Stimulated activated naive CD8-positive, alpha-beta T cell treated with anti-CD3 and anti-CD28 coated beads, Interleukin-15, amount 100 ng/mL, for 72 hours (primary cell): ENCODE measurements at regions not wholly inside any gene's neighbourhood (a gene's known extent, or its start where the extent isn't known, plus 50 kb on each side); places are given as distances from the start of the nearest gene placed in this dataset.

Experiments used
- ATAC-seq: fragments of 150-1000 bp; cut with Tn5 transposase; 2 replicates; pipeline ENCODE4 v1.10.0; 2021; ENCODE audit warnings: mild to moderate bottlenecking, moderate library complexity
- DNase-seq, 2 donors: peaks; one replicate each; pipeline ENCODE4 v3.0.0; 2021 to 2022
- H3K27ac Mint-ChIP-seq, 2 donors: one replicate each; pipeline ENCODE4 v1.8.0; 2022; ENCODE audit warnings: mild to moderate bottlenecking in 2 of 2, mixed read lengths in 2 of 2, moderate library complexity in 2 of 2
- H3K27me3 Mint-ChIP-seq: one replicate; pipeline ENCODE4 v1.8.0; 2022; ENCODE audit warnings: mixed read lengths
- H3K4me1 Mint-ChIP-seq: one replicate; pipeline ENCODE4 v1.8.0; 2022; ENCODE audit warnings: mild to moderate bottlenecking, mixed read lengths
- H3K4me3 Mint-ChIP-seq, 2 donors: one replicate each; pipeline ENCODE4 v1.8.0; 2022; ENCODE audit warnings: mild to moderate bottlenecking in 2 of 2, mixed read lengths in 2 of 2, moderate library complexity in 1 of 2
- H3K9me3 Mint-ChIP-seq, 2 donors: one replicate each; pipeline ENCODE4 v1.8.0; 2022; ENCODE audit warnings: mixed read lengths in 2 of 2

DNA sequence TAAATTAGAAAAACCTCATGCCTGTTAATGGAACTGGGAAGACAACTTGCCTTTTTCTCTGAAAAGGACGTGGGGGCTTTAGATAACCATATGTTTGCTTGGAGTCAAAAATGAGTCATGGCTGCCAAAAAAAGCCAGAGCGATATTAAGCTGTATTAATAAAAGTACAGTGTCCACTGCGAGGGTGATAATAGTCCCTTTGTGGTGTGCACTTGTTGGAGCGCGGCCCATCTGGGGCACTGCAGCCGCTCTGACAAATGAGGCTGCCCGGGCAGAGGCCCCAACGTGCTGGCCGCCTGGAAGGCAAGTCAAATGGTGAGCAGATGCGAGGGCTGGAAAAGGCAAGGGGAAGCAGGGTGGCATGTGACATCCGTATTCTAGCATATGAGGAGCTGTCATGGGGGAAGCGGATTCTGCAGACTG lies 103.3 kb upstream of the NCK2 start:
- no peak overlapping the region for H3K27ac Mint-ChIP-seq
- H3K27me3 Mint-ChIP-seq, result no peaks in the 10 kb centered on the region
- no peak overlapping the region for H3K4me3 Mint-ChIP-seq
- H3K9me3 Mint-ChIP-seq, result no peaks in the 10 kb centered on the region
- peaks cover 7% of the 10 kb centered on the region for H3K4me1 Mint-ChIP-seq
- DNase-seq (no peak), ATAC-seq (no peak)

DNA sequence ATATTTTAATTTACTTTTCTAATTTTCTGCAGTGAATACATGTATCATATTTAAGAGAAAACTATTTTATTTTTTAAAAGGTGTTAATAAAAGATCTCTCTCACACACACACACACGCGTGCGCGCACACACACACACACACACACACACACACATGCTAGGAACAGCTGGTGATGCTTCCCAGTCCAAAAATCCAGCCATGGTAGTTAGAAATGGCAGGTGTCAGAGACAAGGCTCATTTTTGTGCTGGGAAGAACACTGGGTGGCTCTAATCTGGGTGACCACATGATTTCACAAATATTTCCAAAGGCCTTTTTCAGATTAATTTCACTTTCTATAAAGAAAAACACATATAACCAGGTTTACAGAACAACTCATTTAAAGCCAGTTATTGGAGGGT lies 104.5 kb upstream of the NCK2 start:
- Mint-ChIP-seq H3K9me3 (no peaks in the 10 kb centered on the region), H3K27me3 (no peaks in the 10 kb centered on the region), H3K27ac (no peak overlapping the region), H3K4me1 (peaks cover 2% of the 10 kb centered on the region), H3K4me3 (no peak overlapping the region)
- ATAC-seq (no peak), DNase-seq (no peak)

DNA sequence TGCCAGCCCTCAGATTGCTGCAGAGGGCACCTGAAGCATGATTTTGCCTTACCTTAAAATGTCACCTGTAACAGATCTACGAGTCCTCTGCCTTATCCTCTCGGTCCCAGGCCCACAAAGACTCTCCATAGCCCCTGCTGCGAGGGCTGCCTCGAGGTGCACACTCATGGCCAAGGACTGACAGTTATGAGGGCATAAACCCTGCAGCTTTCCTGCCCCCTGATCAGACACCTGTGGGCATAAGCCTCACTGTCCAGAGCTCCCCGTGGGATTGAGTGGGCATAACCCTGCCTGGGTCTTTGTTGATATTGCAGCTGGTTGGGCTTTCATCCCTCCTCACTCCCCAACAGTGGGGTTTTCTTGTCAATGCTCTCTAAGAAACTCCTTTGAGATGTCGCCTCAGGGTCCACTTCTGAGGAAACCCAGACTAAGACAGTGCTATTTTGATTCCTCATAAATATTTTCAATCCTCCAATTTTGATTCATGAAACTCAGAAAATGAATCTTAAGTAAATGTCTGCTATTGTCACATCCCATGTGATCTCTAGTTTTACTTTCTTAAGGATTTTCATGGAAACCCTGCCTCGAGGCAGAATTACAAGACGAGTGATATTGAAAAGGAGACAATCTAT lies 108.5 kb upstream of the NCK2 start:
- ATAC-seq (no peak), DNase-seq (no peak)
- Mint-ChIP-seq H3K9me3 (no peaks in the 10 kb centered on the region), H3K27me3 (no peaks in the 10 kb centered on the region), H3K4me1 (no peaks in the 10 kb centered on the region), H3K27ac (no peak overlapping the region), H3K4me3 (no peak overlapping the region)

DNA sequence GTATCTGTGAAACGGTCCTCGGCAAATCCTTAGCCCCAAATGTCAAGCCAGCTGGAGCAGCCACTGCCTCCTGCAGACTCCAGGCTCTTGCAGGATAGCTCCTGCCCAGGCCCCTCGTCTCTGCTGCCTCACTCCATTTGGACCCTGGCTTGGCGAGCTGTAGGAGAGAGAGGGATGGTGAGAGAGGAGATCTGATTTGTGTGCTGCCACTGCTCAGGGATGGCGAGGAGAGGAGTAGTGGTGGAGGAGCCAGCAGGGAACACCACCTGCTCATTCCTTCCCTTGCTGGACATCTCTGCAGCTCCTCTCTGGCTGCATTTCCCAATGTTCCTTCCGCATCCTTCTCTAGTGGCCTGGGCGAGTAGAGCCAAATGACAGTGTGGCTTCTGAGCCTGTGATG lies 109.1 kb upstream of the NCK2 start:
- no peaks in the 10 kb centered on the region for H3K27me3 Mint-ChIP-seq
- H3K4me3 Mint-ChIP-seq, result no peak overlapping the region
- peak overlapping the region in 1 of 2 donors; percentile 66 for H3K27ac Mint-ChIP-seq
- ATAC-seq (no peak), DNase-seq (no peak)
- no peaks in the 10 kb centered on the region for H3K4me1 Mint-ChIP-seq
- H3K9me3 Mint-ChIP-seq, result no peaks in the 10 kb centered on the region

DNA sequence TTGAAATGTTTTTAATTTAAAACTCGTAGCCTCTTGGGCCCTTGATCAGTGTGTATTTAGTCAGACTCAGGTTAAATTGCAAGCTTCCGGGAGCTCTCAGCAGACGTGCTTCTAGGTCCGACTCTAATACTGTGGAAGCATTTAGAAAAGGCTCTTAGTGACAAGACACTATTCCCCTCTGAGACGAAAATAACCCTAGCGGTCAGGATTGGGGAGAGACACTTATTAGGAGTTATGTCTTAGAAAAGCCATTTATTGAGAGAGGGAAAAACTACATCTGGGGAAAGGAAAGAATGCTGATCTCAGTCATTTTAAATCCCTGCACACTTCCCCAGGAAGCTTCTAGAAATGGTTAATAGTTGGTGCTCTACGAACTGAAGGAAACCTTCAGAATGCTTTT lies 110.5 kb upstream of the NCK2 start:
- Mint-ChIP-seq H3K27ac (no peak overlapping the region), H3K4me1 (no peaks in the 10 kb centered on the region), H3K27me3 (no peaks in the 10 kb centered on the region), H3K4me3 (no peak overlapping the region), H3K9me3 (peaks cover 0 to under 1% of the 10 kb centered on the region in 2 donors)
- ATAC-seq, result no peak
- no peak for DNase-seq

DNA sequence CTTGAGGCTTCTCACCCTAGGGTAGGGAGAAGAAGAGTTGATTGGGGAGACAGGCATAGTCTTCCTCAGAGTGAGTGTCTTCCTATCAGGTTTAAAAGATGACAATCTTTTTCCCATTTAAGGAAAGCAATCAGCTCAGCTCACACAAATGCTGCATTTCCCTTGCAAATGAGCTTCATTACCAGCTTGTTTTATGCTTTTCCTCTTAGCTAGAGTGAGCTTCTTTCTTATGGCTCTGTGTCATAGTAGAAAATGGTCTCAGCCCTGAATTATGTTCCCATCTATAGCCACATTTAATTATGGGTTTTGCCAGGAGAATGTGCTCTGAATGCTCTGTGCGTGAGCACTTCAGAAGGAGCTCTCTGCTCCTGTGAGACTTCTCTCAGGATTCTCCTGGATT lies 112.8 kb upstream of the NCK2 start:
- H3K9me3 Mint-ChIP-seq, result peaks cover 5 to 14% of the 10 kb centered on the region in 2 donors
- no peak overlapping the region for H3K27ac Mint-ChIP-seq
- H3K4me3 Mint-ChIP-seq, result no peak overlapping the region
- H3K4me1 Mint-ChIP-seq, result no peaks in the 10 kb centered on the region
- ATAC-seq (no peak), DNase-seq (no peak)
- no peaks in the 10 kb centered on the region for H3K27me3 Mint-ChIP-seq

DNA sequence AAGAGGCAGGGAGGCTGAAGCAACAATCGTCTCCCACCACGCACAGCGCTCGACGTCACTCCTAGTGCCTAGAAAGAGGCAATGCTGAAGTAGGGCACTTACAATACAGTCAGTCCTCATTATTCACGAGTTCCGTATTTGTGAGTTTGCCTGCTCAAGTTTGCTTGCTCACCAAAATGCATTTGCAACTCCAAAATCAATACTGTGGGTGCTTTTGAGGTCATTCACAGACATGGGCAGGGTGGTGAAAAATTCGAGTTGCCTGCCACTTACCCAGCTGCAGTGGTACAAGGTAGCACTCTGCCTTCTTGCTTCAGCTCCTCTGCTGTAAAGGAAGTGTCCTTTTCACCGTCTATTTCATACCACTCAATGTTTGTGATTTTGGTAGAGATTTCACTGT lies 113.7 kb upstream of the NCK2 start:
- H3K4me3 Mint-ChIP-seq, result no peak overlapping the region

DNA sequence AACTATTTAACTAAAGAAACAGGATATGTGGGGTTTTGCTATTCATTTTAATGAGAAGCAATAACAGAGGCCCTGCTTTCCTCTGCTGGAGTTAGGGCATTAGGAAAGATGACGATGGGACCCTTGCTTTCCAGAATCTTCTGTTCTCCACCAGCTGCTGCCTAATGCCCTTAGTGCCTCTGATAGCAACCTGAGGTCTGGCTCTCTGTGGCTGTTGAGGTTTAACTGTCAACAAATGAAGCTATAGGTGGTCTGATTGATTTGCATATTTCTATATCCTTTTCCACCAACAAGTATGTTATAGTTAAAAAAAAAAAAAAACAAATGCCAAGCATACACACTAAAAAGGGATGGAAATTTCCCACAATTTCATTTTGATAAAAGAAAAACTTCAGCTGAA lies 115.1 kb upstream of the NCK2 start:
- ATAC-seq (no peak), DNase-seq (no peak)
- H3K9me3 Mint-ChIP-seq, result peaks cover 5 to 20% of the 10 kb centered on the region in 2 donors
- H3K4me1 Mint-ChIP-seq, result no peaks in the 10 kb centered on the region
- H3K27me3 Mint-ChIP-seq, result no peaks in the 10 kb centered on the region
- no peak overlapping the region for H3K4me3 Mint-ChIP-seq
- H3K27ac Mint-ChIP-seq, result no peak overlapping the region

More for the DNA sequence above, 113.7 kb upstream of the NCK2 start:
- Mint-ChIP-seq H3K27ac (no peak overlapping the region), H3K27me3 (no peaks in the 10 kb centered on the region), H3K4me1 (no peaks in the 10 kb centered on the region), H3K9me3 (peaks cover 5 to 14% of the 10 kb centered on the region in 2 donors)
- DNase-seq (no peak), ATAC-seq (no peak)

DNA sequence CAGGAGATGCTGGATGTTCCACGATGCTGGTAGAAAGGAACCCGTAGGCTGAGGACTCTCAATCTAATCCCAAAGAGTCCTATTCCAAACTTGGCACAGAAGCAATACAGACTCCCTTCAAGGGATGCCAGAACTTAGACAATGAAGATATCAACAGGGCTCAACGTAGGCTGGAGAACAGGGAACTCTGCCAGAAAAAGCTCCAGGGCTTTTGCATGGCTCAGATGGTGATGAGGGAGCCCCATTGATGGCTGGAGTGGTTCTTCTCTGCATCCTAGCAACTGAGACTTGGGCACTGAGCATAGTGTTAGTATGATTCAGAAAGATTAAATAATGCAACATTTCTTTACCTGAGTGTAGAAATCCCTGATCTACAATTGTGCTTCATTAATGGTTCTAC lies 117.2 kb upstream of the NCK2 start:
- Mint-ChIP-seq H3K27ac (peak overlapping the region in 1 of 2 donors; percentile 12), H3K4me3 (no peak overlapping the region), H3K4me1 (peaks cover 5% of the 10 kb centered on the region), H3K9me3 (peaks cover 5 to 22% of the 10 kb centered on the region in 2 donors), H3K27me3 (peaks cover 6% of the 10 kb centered on the region)
- no peak for ATAC-seq
- no peak for DNase-seq

DNA sequence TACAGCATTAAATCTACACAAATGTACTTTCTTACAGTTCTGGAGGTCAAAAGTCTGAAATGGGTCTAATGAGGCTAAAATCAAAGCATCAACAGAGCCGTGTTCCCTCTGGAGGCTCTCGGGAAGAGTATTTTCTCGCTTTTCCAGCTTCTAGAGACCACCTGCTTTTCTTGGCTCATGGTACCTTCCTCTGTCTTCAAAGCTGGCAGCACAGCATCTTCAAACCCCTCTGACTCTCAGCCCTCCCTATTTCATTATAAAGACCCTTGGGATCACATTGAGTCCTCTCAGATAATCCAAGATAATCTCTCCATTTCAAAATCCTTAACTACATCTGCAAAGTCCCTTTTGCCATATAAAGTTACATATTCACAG lies 117.8 kb upstream of the NCK2 start:
- peaks cover 5 to 22% of the 10 kb centered on the region in 2 donors for H3K9me3 Mint-ChIP-seq
- ATAC-seq, result no peak
- H3K27ac Mint-ChIP-seq, result peak overlapping the region in 1 of 2 donors; percentile 45
- H3K4me1 Mint-ChIP-seq, result peaks cover 5% of the 10 kb centered on the region
- peaks cover 6% of the 10 kb centered on the region for H3K27me3 Mint-ChIP-seq
- H3K4me3 Mint-ChIP-seq, result no peak overlapping the region
- DNase-seq, result no peak

DNA sequence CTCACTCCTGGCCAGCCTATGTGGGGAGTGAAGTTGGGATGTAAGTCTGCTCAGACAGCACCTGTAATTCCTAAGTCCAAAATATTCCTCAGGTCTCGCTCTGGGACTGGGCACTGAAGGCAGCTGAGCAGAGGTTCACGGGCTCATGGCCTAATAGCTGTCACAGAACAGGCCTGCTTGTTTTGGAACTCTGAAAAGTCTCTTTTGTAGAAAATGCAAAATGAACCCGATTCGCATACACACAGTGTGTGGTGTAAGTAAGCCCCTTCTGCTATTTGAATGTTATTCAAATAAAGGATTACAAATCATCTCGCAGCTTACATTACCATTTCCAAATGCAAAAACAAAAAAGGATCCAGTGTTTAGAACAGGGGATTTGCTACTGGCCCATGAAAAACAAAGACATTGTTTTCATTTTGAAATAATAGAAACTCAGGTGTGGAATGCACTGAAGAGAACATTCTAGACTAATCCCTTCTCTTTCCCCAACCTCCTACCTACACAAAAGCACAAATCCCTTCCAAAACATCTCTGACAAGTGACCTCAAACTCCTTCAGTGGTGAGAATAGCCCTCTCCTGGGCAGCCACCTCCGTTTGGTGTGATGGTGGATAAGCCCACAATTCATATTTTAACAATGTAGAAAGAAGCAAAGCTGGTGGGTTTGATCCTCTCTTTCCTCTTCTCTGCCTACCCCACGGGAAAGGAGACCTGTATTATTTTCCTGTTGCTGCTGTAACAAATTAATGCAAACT lies 118.3 kb upstream of the NCK2 start:
- Mint-ChIP-seq H3K27me3 (peaks cover 6% of the 10 kb centered on the region), H3K27ac (peak overlapping the region in 1 of 2 donors; percentile 28), H3K4me1 (peaks cover 5% of the 10 kb centered on the region), H3K4me3 (no peak overlapping the region), H3K9me3 (peaks cover 5 to 22% of the 10 kb centered on the region in 2 donors)
- ATAC-seq (no peak), DNase-seq (no peak)

DNA sequence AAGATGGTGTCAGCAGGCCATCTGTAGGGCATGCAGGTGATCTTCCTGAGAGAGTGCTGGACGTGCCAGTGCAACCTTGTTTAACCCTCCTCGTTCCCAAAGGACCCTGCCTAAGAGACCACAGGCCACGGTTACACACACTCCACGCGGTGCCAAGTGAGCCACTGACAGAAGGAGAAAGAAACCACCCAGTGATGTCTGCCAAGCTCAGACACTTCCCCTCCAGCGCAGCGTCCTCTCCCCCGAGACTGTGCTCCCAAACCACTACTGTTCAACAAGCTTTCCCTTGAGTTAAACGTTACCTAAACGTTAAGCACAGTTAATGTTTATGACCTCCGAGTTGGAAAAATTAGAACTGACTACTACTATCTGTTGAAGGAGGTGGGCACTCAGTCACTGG lies 119.1 kb upstream of the NCK2 start:
- ATAC-seq (no peak), DNase-seq (no peak)
- Mint-ChIP-seq H3K9me3 (peaks cover 5 to 22% of the 10 kb centered on the region in 2 donors), H3K4me1 (peaks cover 5% of the 10 kb centered on the region), H3K4me3 (no peak overlapping the region), H3K27me3 (peaks cover 8% of the 10 kb centered on the region), H3K27ac (no peak overlapping the region)

DNA sequence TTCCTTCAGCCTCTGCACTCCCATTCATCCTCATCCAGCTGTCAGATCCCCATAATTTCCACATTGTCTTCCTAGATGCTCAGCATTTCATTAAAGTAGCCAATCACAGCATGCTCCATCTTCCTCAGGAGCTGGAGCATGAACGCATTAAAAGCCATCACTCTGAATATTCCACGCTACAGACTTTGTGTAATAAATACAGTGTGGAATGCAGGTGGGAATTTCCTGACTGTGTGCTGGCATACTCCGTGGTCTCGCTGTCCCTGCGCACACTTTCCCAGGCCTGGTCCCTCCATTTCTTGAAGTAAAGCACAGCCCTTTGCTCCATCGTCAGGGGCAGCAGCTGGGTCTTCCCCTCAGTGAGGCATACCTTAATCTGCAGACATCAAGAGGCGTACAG lies 123.7 kb upstream of the NCK2 start:
- no peak overlapping the region for H3K4me3 Mint-ChIP-seq
- peaks cover 0 to 8% of the 10 kb centered on the region in 2 donors for H3K9me3 Mint-ChIP-seq
- H3K4me1 Mint-ChIP-seq, result peaks cover 16% of the 10 kb centered on the region
- ATAC-seq (no peak), DNase-seq (no peak)
- peaks cover 18% of the 10 kb centered on the region for H3K27me3 Mint-ChIP-seq
- no peak overlapping the region for H3K27ac Mint-ChIP-seq

DNA sequence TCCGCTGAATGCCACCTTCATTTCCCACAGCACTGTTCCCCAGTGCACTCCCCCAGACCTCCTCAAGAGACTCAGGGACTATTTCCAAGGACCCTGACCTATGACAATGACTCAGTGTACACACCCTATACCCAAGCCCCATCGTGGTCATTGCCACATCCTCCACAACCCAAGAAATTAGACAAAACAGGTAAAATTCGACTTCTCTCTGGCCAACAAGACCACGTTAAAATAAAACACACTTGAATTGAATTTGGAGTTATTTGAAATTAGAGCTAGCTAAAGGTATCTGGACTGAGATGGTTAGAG lies 126.4 kb upstream of the NCK2 start:
- DNase-seq (no peak), ATAC-seq (peak; percentile 79)
- Mint-ChIP-seq H3K27ac (no peak overlapping the region), H3K4me3 (no peak overlapping the region), H3K9me3 (no peaks in the 10 kb centered on the region), H3K27me3 (peaks cover 13% of the 10 kb centered on the region), H3K4me1 (peaks cover 13% of the 10 kb centered on the region)

DNA sequence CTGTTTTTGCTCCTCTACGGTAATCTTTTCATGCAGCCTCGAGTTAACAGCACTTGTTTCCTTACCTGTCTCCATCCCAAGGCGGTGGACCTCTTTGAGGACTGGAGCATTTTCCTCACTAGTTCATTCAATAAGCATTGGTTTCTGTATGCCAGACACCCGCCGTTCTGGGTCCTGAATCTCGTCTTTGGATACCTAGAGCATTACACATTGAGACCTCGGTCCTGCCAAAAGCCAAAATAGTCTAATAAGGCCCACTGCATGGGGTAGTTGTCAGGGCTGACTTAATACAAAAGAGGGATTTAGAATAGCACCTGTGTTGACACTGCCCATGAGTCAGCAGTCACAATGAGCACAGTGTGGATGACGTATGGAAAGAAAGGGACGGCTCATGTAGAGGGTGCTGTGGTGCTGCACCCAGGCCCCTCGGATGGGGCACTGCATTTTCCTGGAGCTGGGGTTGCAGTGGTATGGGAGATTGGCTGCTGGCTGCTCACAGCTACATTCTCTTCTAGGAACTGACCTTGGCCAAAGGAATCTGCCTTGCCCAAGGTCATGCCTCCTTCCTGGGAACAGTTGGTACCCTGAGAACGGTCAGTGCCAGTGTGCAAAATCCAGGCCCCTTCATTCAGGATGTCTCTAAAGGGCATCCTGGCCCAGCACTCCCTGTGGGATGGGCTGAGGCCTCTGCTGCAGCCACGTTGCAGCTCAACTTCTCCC lies 126.9 kb upstream of the NCK2 start:
- ATAC-seq (peak; percentile 28), DNase-seq (no peak)
- Mint-ChIP-seq H3K4me3 (no peak overlapping the region), H3K4me1 (peaks cover 11% of the 10 kb centered on the region), H3K27me3 (peaks cover 11% of the 10 kb centered on the region), H3K9me3 (no peaks in the 10 kb centered on the region), H3K27ac (peak overlapping the region in 1 of 2 donors; percentile 35)

DNA sequence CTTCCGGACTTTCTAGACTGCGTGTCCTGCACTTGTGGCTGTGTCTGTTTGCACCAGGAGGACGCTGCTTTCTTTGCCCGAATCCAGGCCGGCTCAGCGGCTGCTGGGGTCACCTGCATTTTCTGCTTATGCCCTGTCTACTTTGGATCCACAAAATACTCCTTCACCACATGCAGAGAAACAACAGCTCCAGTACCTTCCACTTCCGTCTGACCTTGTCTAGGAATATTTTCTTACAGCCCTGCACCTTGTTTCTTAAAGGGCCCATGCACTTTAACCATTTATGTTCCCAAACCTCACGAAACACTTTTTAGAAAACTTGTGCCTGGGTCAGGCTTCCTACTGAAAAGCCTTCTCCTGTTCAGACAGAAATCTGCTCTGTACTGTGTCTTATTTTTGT lies 129.4 kb upstream of the NCK2 start:
- ATAC-seq, result no peak
- Mint-ChIP-seq H3K4me3 (no peak overlapping the region), H3K27me3 (peaks cover 6% of the 10 kb centered on the region), H3K27ac (no peak overlapping the region), H3K4me1 (peaks cover 11% of the 10 kb centered on the region), H3K9me3 (no peaks in the 10 kb centered on the region)
- no peak for DNase-seq
